GM18517 (cell line): ENCODE measurements at regions not wholly inside any gene's neighbourhood (a gene's known extent, or its start where the extent isn't known, plus 50 kb on each side); places are given as distances from the start of the nearest gene placed in this dataset.
A peak's percentile ranks its signal among the peaks of the same experiment; 100 is the strongest.

Experiments
- ATAC-seq: cut with Tn5 transposase; IDR thresholded peaks from one replicate; pipeline ENCODE4 v1.9.1; 2021; ENCODE audit warnings: mild to moderate bottlenecking, moderate library complexity; ENCODE audit not compliant: unreplicated experiment

DNA sequence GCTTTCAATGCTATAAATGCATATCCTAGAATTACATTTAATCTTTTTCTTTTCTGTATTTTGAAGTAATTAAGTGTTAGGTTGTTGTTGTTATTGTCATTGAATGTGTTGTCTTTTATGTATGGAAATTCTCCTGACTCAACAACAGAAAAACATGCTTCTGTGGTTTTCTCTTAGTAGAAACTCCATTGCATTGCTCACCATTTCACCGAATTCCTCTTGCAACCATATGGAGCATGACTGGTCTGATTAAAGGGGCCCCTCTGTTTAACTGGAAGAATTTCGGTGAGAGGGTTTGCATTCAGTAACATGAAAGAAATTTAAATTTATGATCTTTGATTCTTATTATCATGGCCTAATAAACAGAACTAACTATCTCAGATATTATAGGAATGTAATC, 454.3 kb upstream of the JARID2 start:
- ATAC-seq: no peak

DNA sequence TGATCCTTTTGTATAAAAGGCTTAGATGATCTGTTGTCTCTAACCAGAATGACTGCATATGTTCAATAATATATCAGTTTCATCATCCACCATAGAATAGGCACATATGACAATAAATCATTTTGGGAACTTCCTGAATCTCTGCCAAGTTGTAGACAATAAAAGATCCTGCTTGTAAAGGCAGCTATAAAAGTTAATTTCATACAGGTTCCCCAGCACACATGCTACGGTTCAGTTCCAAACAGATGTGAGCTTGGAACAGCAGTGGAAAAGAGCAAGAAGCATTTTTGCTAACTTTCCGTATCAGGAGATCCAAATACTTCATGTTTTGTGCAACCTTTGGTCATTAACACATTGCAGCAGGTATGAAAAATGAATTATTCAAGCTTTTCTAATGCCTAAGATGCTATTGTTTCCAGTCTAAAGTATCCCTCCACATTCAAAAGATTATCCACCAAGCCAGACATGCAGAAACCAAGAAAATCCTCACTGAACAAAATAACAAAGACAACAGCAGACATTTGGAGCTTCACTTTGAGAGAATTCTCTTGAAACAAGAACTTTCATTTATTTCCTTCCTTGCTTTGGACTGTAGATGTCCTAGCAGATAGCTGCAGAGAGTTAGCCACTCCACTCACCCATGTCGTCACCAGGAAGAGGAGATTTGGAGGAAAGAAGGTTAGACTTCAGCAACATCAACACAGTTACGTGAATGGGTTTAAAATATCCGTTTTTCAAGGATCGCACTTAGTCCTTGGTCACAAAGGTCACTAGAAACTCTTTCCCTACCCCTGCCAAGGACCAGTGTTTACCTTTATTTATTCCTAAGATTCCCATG, 453.5 kb upstream of the JARID2 start:
- no peak for ATAC-seq

- no peak for ATAC-seq
These were observed 450.4 kb upstream of the JARID2 start for GRCh38 chr6:14795451-14795850.

DNA sequence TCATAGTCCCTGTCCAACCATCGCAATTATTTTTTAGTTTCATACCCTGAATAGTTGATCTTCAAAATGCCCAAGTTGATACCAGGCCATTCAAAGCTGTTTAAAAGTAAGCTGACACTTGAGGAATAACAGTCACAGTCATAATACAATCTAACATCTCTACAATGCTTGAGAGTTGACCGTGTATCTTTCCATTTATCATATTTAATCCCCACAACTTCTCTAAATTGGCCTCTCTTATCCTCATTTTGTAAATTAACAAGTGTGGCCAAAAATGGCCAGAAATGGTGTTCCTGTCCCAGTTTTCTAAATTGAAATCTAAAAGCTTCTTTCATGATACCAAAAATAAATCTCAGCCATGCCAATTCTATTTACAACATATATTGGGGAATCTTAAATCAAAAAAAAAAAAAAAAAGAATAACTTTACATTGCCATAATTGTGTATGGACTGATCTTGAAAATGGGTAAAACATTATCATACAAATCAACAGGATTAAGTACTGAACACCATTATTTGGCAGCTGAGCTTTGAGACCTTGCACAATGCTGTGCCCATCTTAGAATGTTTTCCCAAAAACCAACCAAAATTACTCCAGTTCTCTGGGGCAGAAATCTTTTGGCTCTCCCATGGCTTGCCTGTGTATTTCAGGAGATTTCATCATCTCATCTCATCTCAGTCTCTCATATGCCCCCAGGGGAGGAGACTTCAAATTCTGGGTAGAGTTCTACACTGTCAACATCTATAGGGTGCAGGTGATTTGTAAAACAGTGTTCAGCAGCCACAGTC, 448.7 kb upstream of the JARID2 start:
- ATAC-seq: no peak

- no peak for ATAC-seq
These were observed 447.8 kb upstream of the JARID2 start for GRCh38 chr6:14797875-14798593.

DNA sequence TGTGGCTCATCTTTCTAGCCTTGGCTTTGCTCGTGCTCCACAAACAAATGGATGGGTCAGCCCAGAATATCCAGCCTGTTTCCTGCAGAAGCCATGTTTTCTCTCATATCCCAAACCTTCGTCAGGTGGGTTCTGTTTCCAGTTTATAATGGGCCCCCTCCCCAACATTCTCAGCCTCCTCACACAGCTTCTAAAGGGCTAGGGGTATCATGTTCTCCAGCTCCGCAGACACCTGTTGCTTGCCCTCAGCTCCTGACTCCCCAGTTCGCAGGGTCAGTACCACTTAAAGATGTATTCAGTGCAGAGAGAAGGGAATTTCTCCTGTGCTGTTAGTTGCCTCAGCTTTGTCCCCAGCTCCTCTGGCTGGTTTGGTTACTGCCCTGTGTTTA, 447.3 kb upstream of the JARID2 start:
- ATAC-seq: no peak

DNA sequence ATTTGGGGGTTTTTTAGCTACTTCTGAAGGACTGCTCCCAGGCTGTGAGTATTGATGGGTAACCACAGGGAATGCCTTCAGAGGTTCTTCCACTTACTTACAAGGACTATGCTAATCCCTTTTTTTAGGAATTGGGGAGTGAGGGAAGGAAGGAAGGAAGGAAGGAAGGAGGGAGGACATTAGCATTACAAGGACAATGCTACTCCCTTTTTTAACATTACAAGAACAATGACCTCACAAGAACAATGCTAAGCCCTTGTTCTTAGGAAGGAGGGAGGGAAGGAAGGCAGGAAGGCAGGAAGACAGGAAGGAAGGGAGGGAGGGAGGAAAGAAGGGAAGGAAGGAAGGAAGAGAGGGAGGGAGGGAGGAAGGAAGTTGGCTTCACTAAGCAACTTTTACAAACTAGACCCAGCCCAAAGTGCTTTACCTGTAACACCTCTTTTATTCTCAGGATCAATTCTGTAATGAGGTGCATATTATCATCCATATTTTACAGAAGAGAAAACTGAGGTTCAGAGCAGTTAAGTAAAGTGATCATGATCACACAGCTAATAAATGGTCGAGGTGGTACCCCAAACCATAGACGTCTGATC, 446.8 kb upstream of the JARID2 start:
- no peak for ATAC-seq

- ATAC-seq: peak; percentile 67
These were observed 445.9 kb upstream of the JARID2 start for GRCh38 chr6:14799928-14800327.

- no peak for ATAC-seq
These were observed 443.2 kb upstream of the JARID2 start for GRCh38 chr6:14802514-14803160.

DNA sequence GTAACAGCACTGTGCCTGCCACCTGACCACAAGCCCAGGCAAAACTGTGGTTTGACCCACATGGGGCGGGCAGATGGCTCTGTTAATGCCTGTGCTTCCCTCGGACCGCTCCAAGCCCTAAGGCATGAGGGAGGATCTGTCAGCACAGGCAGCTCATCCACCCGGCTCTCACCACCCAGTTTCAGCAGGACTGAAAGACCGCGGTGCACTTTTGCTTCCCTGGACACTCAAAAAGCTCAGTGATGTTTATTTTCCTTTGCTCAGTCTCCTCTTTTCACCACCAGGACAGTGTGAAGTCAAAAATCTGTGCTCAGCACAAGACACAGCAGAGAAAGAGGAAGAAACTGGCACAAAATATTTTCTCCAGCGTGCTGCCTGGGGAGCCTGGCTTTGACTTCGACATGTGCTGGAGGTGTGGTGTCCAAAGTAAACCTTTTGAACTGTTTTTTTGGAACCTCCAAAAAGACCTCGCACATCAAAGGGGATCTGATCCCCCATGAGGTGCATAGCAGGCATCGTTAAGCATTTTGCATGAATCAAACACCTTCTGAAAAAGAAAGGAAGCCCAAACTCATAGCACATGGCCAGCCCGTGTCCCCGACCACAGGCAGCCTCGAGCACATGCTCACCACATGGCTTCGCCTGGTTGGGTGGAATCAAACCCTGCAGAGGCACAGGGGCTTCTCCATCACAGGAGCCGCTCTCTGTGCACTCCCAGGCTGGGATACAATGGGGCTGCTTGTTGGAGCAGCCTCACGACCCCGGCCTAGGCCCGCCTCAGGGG, 441.7 kb upstream of the JARID2 start:
- ATAC-seq: no peak

DNA sequence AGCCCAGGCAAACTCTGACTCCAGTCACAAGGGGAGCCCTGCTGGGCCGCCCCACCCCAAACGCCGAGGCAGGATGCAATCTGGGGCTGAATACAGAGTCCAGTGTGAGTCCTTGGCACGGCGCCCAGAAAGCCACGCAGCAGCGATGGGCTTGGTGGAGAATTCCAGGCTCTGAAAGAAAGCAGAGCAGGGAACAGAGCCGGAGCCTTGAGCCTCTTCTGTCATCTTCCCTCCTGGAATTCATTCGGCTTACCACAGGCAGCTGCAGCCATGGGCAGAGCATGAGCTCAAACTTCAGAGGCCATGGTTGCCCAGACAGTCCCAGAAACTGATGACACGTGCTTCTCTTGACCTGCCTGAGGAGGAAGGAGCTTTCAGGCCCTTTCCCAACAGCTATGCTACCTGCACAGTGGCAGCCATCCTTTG, 441.1 kb upstream of the JARID2 start:
- no peak for ATAC-seq

DNA sequence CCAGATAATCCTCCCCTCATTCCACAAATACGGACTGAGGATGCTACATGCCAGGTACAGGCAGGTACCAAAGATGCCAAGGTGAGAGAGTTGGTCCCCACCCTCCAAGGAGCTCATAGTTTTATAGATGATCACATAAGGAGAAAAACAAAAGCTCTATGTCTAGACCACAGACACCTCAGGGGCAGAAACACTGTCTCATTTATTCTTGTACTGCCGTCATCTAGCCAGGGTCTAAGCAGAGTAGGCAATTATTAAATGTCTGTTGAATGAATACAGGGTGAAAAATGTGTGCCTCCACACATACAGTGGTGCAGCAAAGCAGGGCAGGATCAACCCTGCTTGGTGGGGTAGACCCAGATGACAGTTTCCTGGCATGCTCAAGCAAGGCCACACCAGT, 439.8 kb upstream of the JARID2 start:
- no peak for ATAC-seq

- no peak for ATAC-seq
These were observed 438.7 kb upstream of the JARID2 start for GRCh38 chr6:14807130-14807529.

- ATAC-seq: no peak
These were observed 437.9 kb upstream of the JARID2 start for GRCh38 chr6:14807971-14808370.

DNA sequence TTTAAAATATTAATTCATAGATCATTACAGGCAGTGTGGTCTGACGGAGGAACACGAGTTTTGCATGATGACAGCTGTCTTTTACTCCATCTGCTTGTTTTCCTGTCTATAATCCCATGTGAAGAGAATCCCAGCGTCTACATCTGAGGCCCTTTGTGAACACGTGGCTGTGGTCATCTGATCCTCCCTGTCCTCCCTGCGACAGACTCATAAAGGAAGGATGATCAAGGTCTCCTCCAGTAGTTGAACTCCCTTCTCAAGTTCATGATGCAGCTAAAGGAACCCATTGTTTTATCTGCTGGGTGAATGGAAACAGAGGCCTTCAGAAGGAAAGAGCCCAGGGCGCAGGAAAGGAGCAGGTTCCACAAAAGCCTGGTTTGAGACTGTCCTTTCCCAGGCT, 435.8 kb upstream of the JARID2 start:
- no peak for ATAC-seq

DNA sequence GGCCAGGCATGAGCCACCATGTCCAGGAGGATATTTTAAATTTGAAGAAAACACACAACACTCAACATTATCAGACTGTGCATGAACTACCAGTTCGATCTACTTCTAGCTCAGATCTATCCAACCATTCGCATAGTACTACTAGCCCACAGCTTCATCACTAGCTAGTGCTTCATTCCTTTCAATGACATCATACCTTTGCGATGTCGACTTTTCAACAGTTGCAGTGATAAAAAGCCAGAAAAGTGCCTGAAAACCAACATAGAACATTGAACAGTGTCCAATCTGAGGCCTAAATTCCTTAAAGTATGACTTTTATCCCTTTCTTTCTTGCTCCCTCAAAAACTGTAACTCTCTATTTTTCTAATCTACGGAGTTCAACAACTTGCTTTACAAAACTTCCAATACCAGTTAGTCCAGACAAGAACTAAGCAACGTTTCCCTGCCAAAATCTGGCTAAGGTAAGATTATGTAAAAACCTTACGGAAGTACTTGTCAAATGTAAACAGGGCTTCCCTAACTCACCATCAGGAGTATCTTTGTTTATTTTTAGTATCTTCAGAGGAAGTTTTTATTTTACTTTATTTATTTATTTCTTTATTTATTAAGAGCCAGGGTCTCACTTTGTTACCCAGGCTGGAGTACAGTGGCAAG, 434.0 kb upstream of the JARID2 start:
- ATAC-seq: no peak

- ATAC-seq: no peak
These were observed 431.9 kb upstream of the JARID2 start for GRCh38 chr6:14814016-14814415.

GRCh38 chr6:14816116-14816859, 429.6 kb upstream of the JARID2 start:
- no peak for ATAC-seq

GRCh38 chr6:14817074-14817473, 428.8 kb upstream of the JARID2 start:
- ATAC-seq: no peak
